HUES6 (cell line): ENCODE measurements at regions not wholly inside any gene's neighbourhood (a gene's known extent, or its start where the extent isn't known, plus 50 kb on each side); places are given as distances from the start of the nearest gene placed in this dataset.

Experiments
- H3K27ac ChIP-seq: 2 replicates; pipeline ENCODE4 v1.7.0; 2013; ENCODE audit warnings: low read depth, mild to moderate bottlenecking, low read length, inconsistent platforms
- H3K27me3 ChIP-seq: 2 replicates; pipeline ENCODE4 v1.6.1; 2013; ENCODE audit warnings: low read length; ENCODE audit not compliant: control insufficient read depth, insufficient read depth
- H3K36me3 ChIP-seq: 2 replicates; pipeline ENCODE4 v1.6.1; 2013; ENCODE audit warnings: low read length; ENCODE audit not compliant: control insufficient read depth, insufficient read depth
- H3K4me1 ChIP-seq: 2 replicates; pipeline ENCODE4 v1.6.1; 2013; ENCODE audit warnings: low read length; ENCODE audit not compliant: control insufficient read depth, insufficient read depth
- H3K4me3 ChIP-seq: 2 replicates; pipeline ENCODE4 v1.5.1; 2013; ENCODE audit warnings: low read depth, low read length
- H3K9ac ChIP-seq: one replicate; pipeline ENCODE4 v1.6.1; 2013; ENCODE audit warnings: mild to moderate bottlenecking, low read length
- H3K9me3 ChIP-seq: 2 replicates; pipeline ENCODE4 v1.6.1; 2013; ENCODE audit warnings: low read depth, low read length; ENCODE audit not compliant: control insufficient read depth, insufficient read depth

GRCh38 chr10:25661632-25662031, 272.4 kb upstream of the MYO3A start:
- H3K9ac ChIP-seq: no peak overlapping the region
- H3K4me1 ChIP-seq: no peaks in the 10 kb centered on the region
- H3K36me3 ChIP-seq: no peaks in the 10 kb centered on the region
- H3K27ac ChIP-seq: no peak overlapping the region
- no peaks in the 10 kb centered on the region for H3K9me3 ChIP-seq
- no peak overlapping the region for H3K4me3 ChIP-seq
- H3K27me3 ChIP-seq: no peaks in the 10 kb centered on the region

- Histone ChIP-seq H3K27me3 (no peaks in the 10 kb centered on the region), H3K4me1 (no peaks in the 10 kb centered on the region), H3K9me3 (no peaks in the 10 kb centered on the region), H3K36me3 (no peaks in the 10 kb centered on the region), H3K9ac (no peak overlapping the region), H3K27ac (no peak overlapping the region), H3K4me3 (no peak overlapping the region)
Measured at GRCh38 chr10:25666276-25666675, 267.8 kb upstream of the MYO3A start.

- Histone ChIP-seq H3K4me3 (no peak overlapping the region), H3K9me3 (no peaks in the 10 kb centered on the region), H3K4me1 (no peaks in the 10 kb centered on the region), H3K9ac (no peak overlapping the region), H3K27me3 (no peaks in the 10 kb centered on the region), H3K27ac (no peak overlapping the region), H3K36me3 (no peaks in the 10 kb centered on the region)
Measured at GRCh38 chr10:25675204-25675603, 258.8 kb upstream of the MYO3A start.

GRCh38 chr10:25675615-25676014, 258.4 kb upstream of the MYO3A start:
- no peaks in the 10 kb centered on the region for H3K4me1 ChIP-seq
- no peak overlapping the region for H3K27ac ChIP-seq
- no peaks in the 10 kb centered on the region for H3K36me3 ChIP-seq
- H3K9me3 ChIP-seq: no peaks in the 10 kb centered on the region
- no peaks in the 10 kb centered on the region for H3K27me3 ChIP-seq
- H3K4me3 ChIP-seq: no peak overlapping the region
- H3K9ac ChIP-seq: no peak overlapping the region

GRCh38 chr10:25678220-25678619, 255.8 kb upstream of the MYO3A start:
- Histone ChIP-seq H3K36me3 (no peaks in the 10 kb centered on the region), H3K9me3 (no peaks in the 10 kb centered on the region), H3K9ac (no peak overlapping the region), H3K27ac (no peak overlapping the region), H3K4me1 (no peaks in the 10 kb centered on the region), H3K27me3 (no peaks in the 10 kb centered on the region), H3K4me3 (no peak overlapping the region)

GRCh38 chr10:25678666-25679065, 255.4 kb upstream of the MYO3A start:
- Histone ChIP-seq H3K4me1 (no peaks in the 10 kb centered on the region), H3K9ac (no peak overlapping the region), H3K27me3 (no peaks in the 10 kb centered on the region), H3K36me3 (no peaks in the 10 kb centered on the region), H3K4me3 (no peak overlapping the region), H3K27ac (no peak overlapping the region), H3K9me3 (no peaks in the 10 kb centered on the region)

GRCh38 chr10:25682203-25682851, 251.7 kb upstream of the MYO3A start:
- no peak overlapping the region for H3K4me3 ChIP-seq
- H3K9ac ChIP-seq: no peak overlapping the region
- no peaks in the 10 kb centered on the region for H3K9me3 ChIP-seq
- H3K27me3 ChIP-seq: no peaks in the 10 kb centered on the region
- no peak overlapping the region for H3K27ac ChIP-seq
- H3K4me1 ChIP-seq: no peaks in the 10 kb centered on the region
- no peaks in the 10 kb centered on the region for H3K36me3 ChIP-seq

- H3K27me3 ChIP-seq: no peaks in the 10 kb centered on the region
- H3K9me3 ChIP-seq: no peaks in the 10 kb centered on the region
- no peaks in the 10 kb centered on the region for H3K36me3 ChIP-seq
- no peak overlapping the region for H3K9ac ChIP-seq
- H3K27ac ChIP-seq: no peak overlapping the region
- no peak overlapping the region for H3K4me3 ChIP-seq
- H3K4me1 ChIP-seq: no peaks in the 10 kb centered on the region
Measured at GRCh38 chr10:25683344-25683743, 250.7 kb upstream of the MYO3A start.

GRCh38 chr10:25687521-25687920, 246.5 kb upstream of the MYO3A start:
- Histone ChIP-seq H3K4me3 (no peak overlapping the region), H3K27ac (no peak overlapping the region), H3K4me1 (no peaks in the 10 kb centered on the region), H3K27me3 (no peaks in the 10 kb centered on the region), H3K9me3 (no peaks in the 10 kb centered on the region), H3K9ac (no peak overlapping the region), H3K36me3 (no peaks in the 10 kb centered on the region)

- Histone ChIP-seq H3K27ac (no peak overlapping the region), H3K27me3 (no peaks in the 10 kb centered on the region), H3K36me3 (no peaks in the 10 kb centered on the region), H3K4me3 (no peak overlapping the region), H3K9ac (no peak overlapping the region), H3K9me3 (no peaks in the 10 kb centered on the region), H3K4me1 (no peaks in the 10 kb centered on the region)
Measured at GRCh38 chr10:25689346-25690100, 244.5 kb upstream of the MYO3A start.

- H3K4me1 ChIP-seq: no peaks in the 10 kb centered on the region
- H3K4me3 ChIP-seq: no peak overlapping the region
- H3K27ac ChIP-seq: no peak overlapping the region
- H3K9ac ChIP-seq: no peak overlapping the region
- H3K36me3 ChIP-seq: no peaks in the 10 kb centered on the region
- no peaks in the 10 kb centered on the region for H3K9me3 ChIP-seq
- H3K27me3 ChIP-seq: no peaks in the 10 kb centered on the region
Measured at GRCh38 chr10:25692761-25693160, 241.3 kb upstream of the MYO3A start.
